Heart right ventricle (tissue), 16 donors: ENCODE measurements at regions not wholly inside any gene's neighbourhood (a gene's known extent, or its start where the extent isn't known, plus 50 kb on each side); places are given as distances from the start of the nearest gene placed in this dataset.

Source experiments
- ATAC-seq, 8 donors: fragments of 200-7000 bp; cut with Tn5 transposase; one replicate each; pipeline ENCODE4 v1.9.1; 2020; ENCODE audit warnings: mild to moderate bottlenecking in 8 of 8, moderate library complexity in 8 of 8, moderate number of reproducible peaks in 1 of 8
- DNase-seq, 2 donors: peaks; one replicate each; pipeline ENCODE4 v3.0.0-alpha.2; 2020
- H3K27ac ChIP-seq, 10 donors: fragments of 200-600 bp; sonication (generic) in 2 of 10; one replicate each; pipeline versions ENCODE4 v1.5.0 to v1.8.0; 2020 to 2022; ENCODE audit warnings: mild to moderate bottlenecking in 3 of 10
- H3K27me3 ChIP-seq, 7 donors: fragments of 200-600 bp; one replicate each; pipeline ENCODE4 v1.8.0; 2021 to 2022; ENCODE audit warnings: mild to moderate bottlenecking in 2 of 7
- H3K36me3 ChIP-seq, 9 donors: fragments of 200-600 bp; sonication (generic) in 1 of 9; one replicate each; pipeline versions ENCODE4 v1.5.0 to v1.8.0; 2020 to 2022; ENCODE audit warnings: mild to moderate bottlenecking in 2 of 9
- H3K4me1 ChIP-seq, 9 donors: fragments of 200-600 bp; sonication (generic) in 1 of 9; one replicate each; pipeline versions ENCODE4 v1.5.0 to v1.8.0; 2020 to 2022; ENCODE audit warnings: mild to moderate bottlenecking in 4 of 9
- H3K4me3 ChIP-seq, 10 donors: fragments of 200-600 bp; sonication (generic) in 2 of 10; one replicate each; pipeline versions ENCODE4 v1.5.0 to v1.8.0; 2020 to 2022; ENCODE audit warnings: mild to moderate bottlenecking in 7 of 10, moderate library complexity in 2 of 10
- H3K9me3 ChIP-seq, 11 donors: fragments of 200-600 bp in 10 of 11; sonication (generic) in 2 of 11; one replicate each; pipeline versions ENCODE4 v1.5.0 to v1.8.0; 2013 to 2022; ENCODE audit warnings: mild to moderate bottlenecking in 2 of 11, control low read depth in 1 of 11, moderate library complexity in 1 of 11
- CTCF ChIP-seq, 9 donors: fragments of 200-600 bp; sonication (generic) in 2 of 9; IDR thresholded peaks; one replicate each; pipeline versions ENCODE4 v1.5.0 to v1.8.0; 2021 to 2022; ENCODE audit warnings: antibody characterized with exemption in 9 of 9, mild to moderate bottlenecking in 5 of 9, moderate library complexity in 1 of 9
- WGBS, 2 donors: extraction: QIAGEN DNeasy Blood & Tissue Kit; methylation state at CpG; one replicate each; pipeline ENCODE4 v1.1.7; 2013; ENCODE audit warnings: inconsistent platforms in 1 of 2; 5-methylcytosine and 5-hydroxymethylcytosine counted together
- intact Hi-C, 10 donors: fragments of 100-400 bp; cut with DNase I; formaldehyde crosslinking; loops; one replicate each; pipeline versions ENCODE4 v1.11.1 to v1.14.2; 2022
- donor health status: Arrhythmogenic right ventricular cardiomyopathy.
- donor health status: ischemic (EF 13 %, LVEDD 7.1; RV severe dilation, severe dysfunction).
- donor health status: healthy with polysubstance abuse.
- donor health status: DM: no; HTN: yes; CAD: no.
- donor health status: DM: no; HTN: no; CAD: no.
- donor health status: ischemic (EF 25% LVEDD 6.9; RV normal size, moderate dysfunction).
- donor health status: ischemic (EF 25% LVEDD 5.7; RV mildly dilated, moderate dysfunction).
- donor health status: healthy.
- donor health status: DM: yes; HTN: yes; CAD: no.
- donor health status: Ischemic cardiomyopathy.
- donor health status: ischemic (EF 35%, LVEDD 5.7; RV mildly dilated, moderate dysfunction).
- donor health status: nonischemic (EF 11% LVEDD 7.7; RV severe dilation, severe dysfunction).
- donor health status: DM: yes; HTN: yes; CAD: no.
- donor health status: PGD.
- donor health status: ischemic (EF 29% LVEDD 5.4; RV normal size, mild dysfunction).
- donor health status: nonischemic (EF 23%, LVEDD 6.1; RV moderate dilation, normal function).

GRCh38 chr6:71545905-71546304, 257.3 kb downstream of the OGFRL1 start:
- Histone ChIP-seq H3K4me1 (no peaks in the 10 kb centered on the region), H3K9me3 (peaks cover 0 to 13% (median 0%) of the 10 kb centered on the region in 11 donors), H3K27me3 (no peaks in the 10 kb centered on the region), H3K4me3 (no peak overlapping the region), H3K27ac (no peak overlapping the region), H3K36me3 (no peaks in the 10 kb centered on the region)
- ATAC-seq (no peak), DNase-seq (no peak)
- intact Hi-C loops = no loop called here
- WGBS, 2 donors = 95% methylated on average over 3 of the region's 3 CpGs
- no peak for TF ChIP-seq CTCF (IDR thresholded peaks at IDR 0.05)

- intact Hi-C loops = no loop called here
- Histone ChIP-seq H3K27ac (no peak overlapping the region), H3K36me3 (no peaks in the 10 kb centered on the region), H3K4me3 (no peak overlapping the region), H3K9me3 (peaks cover 0 to 36% (median 6%) of the 10 kb centered on the region in 11 donors), H3K4me1 (no peaks in the 10 kb centered on the region), H3K27me3 (no peaks in the 10 kb centered on the region)
- no peak for TF ChIP-seq CTCF (IDR thresholded peaks at IDR 0.05)
- DNase-seq = no peak
- WGBS, 2 donors = 91 to 94% methylated on average over 3 of the region's 3 CpGs
- ATAC-seq = no peak
Observed at GRCh38 chr6:71551798-71552197, 263.2 kb downstream of the OGFRL1 start.

- intact Hi-C loops = no loop called here
- Histone ChIP-seq H3K9me3 (peaks cover 0 to 64% (median 14%) of the 10 kb centered on the region in 11 donors), H3K4me1 (no peaks in the 10 kb centered on the region), H3K27me3 (no peaks in the 10 kb centered on the region), H3K4me3 (no peak overlapping the region), H3K36me3 (no peaks in the 10 kb centered on the region), H3K27ac (no peak overlapping the region)
- ATAC-seq (no peak), DNase-seq (no peak)
- 85 to 88% methylated on average over 4 of the region's 4 CpGs for WGBS, 2 donors
- TF ChIP-seq CTCF (IDR thresholded peaks at IDR 0.05) = no peak
Observed at GRCh38 chr6:71556141-71556540, 267.5 kb downstream of the OGFRL1 start.

GRCh38 chr6:71558974-71559373, 270.4 kb downstream of the OGFRL1 start:
- intact Hi-C loops = no loop called here
- no peak for DNase-seq
- Histone ChIP-seq H3K4me3 (no peak overlapping the region), H3K36me3 (no peaks in the 10 kb centered on the region), H3K9me3 (peaks cover 0 to 50% (median 14%) of the 10 kb centered on the region in 11 donors), H3K4me1 (no peaks in the 10 kb centered on the region), H3K27me3 (no peaks in the 10 kb centered on the region), H3K27ac (no peak overlapping the region)
- 86 to 91% methylated on average over 1 of the region's 1 CpG for WGBS, 2 donors
- no peak for TF ChIP-seq CTCF (IDR thresholded peaks at IDR 0.05)
- ATAC-seq = no peak

- no peak for DNase-seq
- Histone ChIP-seq H3K27me3 (no peaks in the 10 kb centered on the region), H3K27ac (no peak overlapping the region), H3K4me1 (no peaks in the 10 kb centered on the region), H3K4me3 (no peak overlapping the region), H3K36me3 (no peaks in the 10 kb centered on the region), H3K9me3 (peaks cover 0 to 9% (median 0%) of the 10 kb centered on the region in 11 donors)
- no peak for TF ChIP-seq CTCF (IDR thresholded peaks at IDR 0.05)
- ATAC-seq = no peak
- intact Hi-C loops = no loop called here
Observed at GRCh38 chr6:71567562-71567961, 279.0 kb downstream of the OGFRL1 start.
